Rectal smooth muscle tissue (tissue), 1 donor: ENCODE measurements at regions not wholly inside any gene's neighbourhood (a gene's known extent, or its start where the extent isn't known, plus 50 kb on each side); places are given as distances from the start of the nearest gene placed in this dataset.

Experiments used
- H3K27ac ChIP-seq: one replicate; pipeline ENCODE4 v1.7.0; 2013; ENCODE audit warnings: low read depth, low read length, inconsistent platforms
- H3K27me3 ChIP-seq: one replicate; pipeline ENCODE4 v1.7.0; 2013; ENCODE audit warnings: low read length; ENCODE audit not compliant: control insufficient read depth, insufficient read depth
- H3K36me3 ChIP-seq: one replicate; pipeline ENCODE4 v1.7.0; 2013; ENCODE audit warnings: low read length; ENCODE audit not compliant: control insufficient read depth, insufficient read depth
- H3K4me1 ChIP-seq: one replicate; pipeline ENCODE4 v1.7.0; 2013; ENCODE audit warnings: low read length; ENCODE audit not compliant: control insufficient read depth, insufficient read depth
- H3K4me3 ChIP-seq: one replicate; pipeline ENCODE4 v1.7.0; 2013; ENCODE audit warnings: low read length
- H3K9ac ChIP-seq: one replicate; pipeline ENCODE4 v1.7.0; 2013; ENCODE audit warnings: low read length

DNA sequence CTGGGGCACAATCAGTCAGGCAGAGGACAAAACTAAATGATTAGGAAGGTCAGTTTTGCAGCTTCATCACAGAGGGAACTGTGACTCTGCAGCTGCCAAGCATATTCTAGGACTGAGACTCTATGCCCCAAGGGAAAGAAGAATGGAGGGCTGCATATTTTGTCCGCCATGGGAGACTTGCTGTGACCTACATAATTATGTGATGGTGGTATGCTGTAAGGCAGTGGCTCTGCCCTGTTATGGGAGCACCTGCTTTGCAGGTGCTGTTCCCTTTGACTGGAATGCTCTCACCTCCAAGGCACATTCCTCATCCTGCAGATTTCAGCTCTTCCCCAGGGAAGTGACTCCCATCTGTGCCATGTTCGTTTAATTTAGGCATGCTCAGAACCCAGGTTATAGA lies 261.9 kb upstream of the EPHA4 start:
- Histone ChIP-seq H3K4me3 (no peak overlapping the region), H3K36me3 (no peaks in the 10 kb centered on the region), H3K9ac (no peak overlapping the region), H3K4me1 (peaks cover 14% of the 10 kb centered on the region), H3K27ac (no peak overlapping the region), H3K27me3 (no peaks in the 10 kb centered on the region)

DNA sequence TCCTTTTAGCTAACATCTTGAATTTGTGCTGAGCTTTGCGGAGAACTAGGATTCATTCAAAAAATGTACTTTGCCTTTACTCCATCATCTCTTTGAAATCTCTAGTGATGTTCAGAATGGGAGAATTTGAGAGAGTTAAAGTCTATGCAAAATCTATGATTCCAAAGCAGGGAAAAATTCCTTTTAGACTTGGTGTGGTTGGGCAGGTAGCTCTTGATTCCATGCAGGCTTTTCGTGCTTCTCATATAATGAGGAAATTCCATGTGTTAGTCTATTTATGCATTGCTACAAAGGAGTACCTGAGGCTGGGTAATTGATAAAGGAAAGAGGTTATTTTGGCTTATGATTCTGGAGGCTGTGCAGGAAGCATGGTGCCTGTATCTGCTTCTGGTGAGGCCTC lies 258.9 kb upstream of the EPHA4 start:
- H3K4me3 ChIP-seq = no peak overlapping the region
- H3K36me3 ChIP-seq = no peaks in the 10 kb centered on the region
- H3K27me3 ChIP-seq = no peaks in the 10 kb centered on the region
- H3K27ac ChIP-seq = no peak overlapping the region
- no peak overlapping the region for H3K9ac ChIP-seq
- H3K4me1 ChIP-seq = peaks cover 12% of the 10 kb centered on the region

DNA sequence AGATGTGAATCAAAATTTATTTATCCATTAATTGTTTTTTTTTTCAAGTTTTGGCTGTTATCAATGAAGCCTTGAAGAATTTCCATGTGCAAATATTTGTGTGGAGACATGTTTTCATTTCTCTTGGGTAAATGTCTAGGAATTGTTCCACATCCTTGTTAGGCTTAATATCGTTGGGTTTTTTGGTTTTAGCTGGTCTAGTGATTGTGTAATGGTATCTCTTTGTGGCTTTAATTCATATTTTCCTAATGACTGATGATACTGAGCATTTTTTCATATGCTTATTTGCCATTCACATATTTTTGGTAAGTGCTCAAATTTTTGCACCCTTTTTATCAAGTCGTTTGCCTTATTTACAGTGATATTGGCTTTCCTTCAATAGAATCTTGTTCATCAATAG lies 250.3 kb upstream of the EPHA4 start:
- Histone ChIP-seq H3K27ac (no peak overlapping the region), H3K36me3 (no peaks in the 10 kb centered on the region), H3K4me1 (no peaks in the 10 kb centered on the region), H3K9ac (no peak overlapping the region), H3K4me3 (no peak overlapping the region), H3K27me3 (no peaks in the 10 kb centered on the region)

DNA sequence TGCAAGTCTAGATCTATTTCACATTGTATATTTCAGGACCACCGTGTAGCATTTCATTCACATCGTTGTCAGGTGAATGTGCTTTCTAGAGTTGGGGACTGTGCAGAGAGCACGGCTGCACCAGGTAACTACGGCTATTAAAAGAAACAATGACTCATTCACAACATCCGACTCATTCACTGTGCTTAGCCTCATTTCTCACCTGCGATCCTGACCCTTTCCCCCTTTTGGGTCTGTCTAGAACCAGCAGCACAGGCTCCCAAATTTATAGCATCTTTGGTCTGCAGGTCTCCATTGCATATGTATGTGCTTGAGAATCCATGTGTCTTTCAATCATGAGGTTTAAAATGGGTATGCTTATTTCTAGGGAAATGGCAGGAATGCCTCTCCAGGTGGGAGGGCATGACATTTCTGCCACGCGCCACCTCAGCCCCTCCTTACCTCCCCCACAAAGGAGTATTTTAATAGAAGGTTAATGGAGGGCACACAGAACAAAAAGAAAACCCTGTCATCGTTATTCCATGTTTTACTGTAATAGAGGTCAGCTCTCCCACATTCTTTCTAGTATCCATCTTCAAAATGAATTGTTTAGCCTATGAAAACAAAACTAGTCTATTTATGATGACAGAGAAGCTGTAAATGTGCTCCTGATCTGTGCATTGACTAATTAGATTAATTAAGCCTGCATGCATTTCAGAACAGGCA lies 246.7 kb upstream of the EPHA4 start:
- no peaks in the 10 kb centered on the region for H3K36me3 ChIP-seq
- no peak overlapping the region for H3K9ac ChIP-seq
- H3K27me3 ChIP-seq = no peaks in the 10 kb centered on the region
- no peak overlapping the region for H3K4me3 ChIP-seq
- H3K27ac ChIP-seq = no peak overlapping the region
- H3K4me1 ChIP-seq = no peaks in the 10 kb centered on the region

DNA sequence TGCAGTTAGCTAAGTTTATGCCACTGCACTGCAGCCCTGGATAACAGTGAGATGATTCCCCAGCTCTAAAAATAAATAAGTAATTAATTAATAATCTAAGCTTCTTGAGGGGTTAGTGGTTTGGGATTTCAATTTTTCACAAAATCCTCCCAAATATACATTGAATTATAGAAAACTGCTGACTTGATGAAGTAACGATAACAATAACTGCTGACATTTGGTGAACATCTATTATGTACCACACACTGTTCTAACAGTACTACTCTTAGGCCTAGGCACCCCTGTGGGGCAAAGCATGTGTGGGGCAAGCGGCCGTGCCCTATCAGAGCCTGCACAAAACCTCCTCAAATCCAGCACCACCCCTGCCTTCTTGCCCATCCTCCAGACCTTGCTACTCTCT lies 245.8 kb upstream of the EPHA4 start:
- no peak overlapping the region for H3K27ac ChIP-seq
- H3K4me3 ChIP-seq = no peak overlapping the region
- H3K27me3 ChIP-seq = no peaks in the 10 kb centered on the region
- no peaks in the 10 kb centered on the region for H3K4me1 ChIP-seq
- H3K9ac ChIP-seq = no peak overlapping the region
- H3K36me3 ChIP-seq = no peaks in the 10 kb centered on the region

DNA sequence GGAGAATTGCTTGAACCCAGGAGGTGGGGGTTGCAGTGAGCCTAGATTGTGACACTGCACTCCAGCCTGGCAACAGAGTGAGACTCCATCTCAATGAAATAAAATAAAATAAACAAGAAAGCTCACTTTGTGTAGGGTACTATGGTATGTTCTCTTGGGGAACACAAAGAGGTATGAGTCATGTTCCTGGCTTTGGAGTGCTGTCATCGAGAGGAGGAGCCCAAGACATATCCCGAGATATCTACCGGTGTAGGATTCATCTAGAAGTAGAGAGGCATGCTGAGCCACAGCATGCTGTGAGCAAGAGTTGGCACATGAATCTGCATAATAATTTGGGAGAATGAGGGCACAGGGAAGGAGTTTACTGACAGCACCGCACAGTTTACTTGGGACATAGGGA lies 244.9 kb upstream of the EPHA4 start:
- H3K9ac ChIP-seq = no peak overlapping the region
- no peaks in the 10 kb centered on the region for H3K36me3 ChIP-seq

DNA sequence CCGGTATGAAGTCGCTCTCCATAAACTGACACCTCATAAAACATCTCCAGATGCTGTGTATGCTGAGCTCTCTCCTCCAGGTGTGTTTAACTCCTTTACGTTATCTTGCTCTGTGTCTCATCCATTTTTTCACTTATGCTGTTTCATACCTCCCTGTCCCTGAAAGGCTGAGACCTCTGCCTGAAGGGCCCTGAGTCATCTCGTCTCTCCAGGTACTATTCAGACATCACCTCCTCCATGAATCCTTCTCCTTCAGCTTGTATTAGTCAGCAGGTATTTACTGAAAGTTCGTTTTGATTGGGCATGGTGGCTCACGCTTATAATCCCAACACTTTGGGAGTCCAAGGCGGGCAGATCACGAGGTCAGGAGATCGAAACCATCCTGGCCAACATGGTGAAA lies 244.5 kb upstream of the EPHA4 start:
- no peak overlapping the region for H3K4me3 ChIP-seq
- H3K36me3 ChIP-seq = no peaks in the 10 kb centered on the region
- no peaks in the 10 kb centered on the region for H3K27me3 ChIP-seq
- H3K9ac ChIP-seq = no peak overlapping the region
- no peak overlapping the region for H3K27ac ChIP-seq
- no peaks in the 10 kb centered on the region for H3K4me1 ChIP-seq

More for the DNA sequence above, 244.9 kb upstream of the EPHA4 start:
- Histone ChIP-seq H3K4me3 (no peak overlapping the region), H3K4me1 (no peaks in the 10 kb centered on the region), H3K27me3 (no peaks in the 10 kb centered on the region), H3K27ac (no peak overlapping the region)

DNA sequence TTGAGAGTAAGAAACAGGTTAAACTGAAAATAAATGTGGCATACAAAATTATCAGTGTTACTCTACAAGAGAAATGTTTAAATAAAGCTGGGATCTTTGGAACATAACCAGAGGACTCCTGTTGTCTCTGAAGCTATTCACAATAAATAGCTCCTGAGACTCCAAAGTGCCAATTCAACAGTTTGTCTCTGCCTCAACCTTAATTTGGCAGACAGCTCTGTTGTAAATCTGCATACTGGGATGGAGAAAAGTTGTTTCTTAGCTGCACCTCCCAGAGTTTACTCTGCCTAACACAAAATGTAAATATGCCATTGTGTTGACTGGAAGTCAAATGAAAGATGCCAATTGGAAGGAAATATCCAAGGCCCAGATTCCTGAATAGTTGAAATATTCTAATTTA lies 238.5 kb upstream of the EPHA4 start:
- Histone ChIP-seq H3K27me3 (no peaks in the 10 kb centered on the region), H3K27ac (no peak overlapping the region), H3K36me3 (no peaks in the 10 kb centered on the region), H3K4me3 (no peak overlapping the region), H3K4me1 (peaks cover 4% of the 10 kb centered on the region), H3K9ac (no peak overlapping the region)

DNA sequence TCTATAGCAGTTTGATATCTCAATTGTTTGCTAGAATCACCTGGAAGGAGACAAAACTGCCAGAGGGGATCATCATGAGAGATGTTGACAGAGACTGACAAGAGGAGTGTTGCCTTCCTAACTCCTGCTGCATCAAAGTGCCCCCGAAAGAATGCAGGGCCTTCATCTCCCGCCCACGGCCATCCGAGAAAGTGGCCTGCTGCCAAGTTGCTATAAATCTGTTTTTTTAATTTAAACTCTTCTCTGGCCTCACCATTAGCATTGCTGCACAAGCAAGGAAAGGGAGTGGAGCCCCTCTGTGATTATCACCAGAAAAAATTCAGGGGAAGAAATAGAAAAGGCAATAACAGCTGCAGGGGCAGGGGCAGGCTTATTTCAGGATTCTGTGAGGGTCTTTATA lies 238.1 kb upstream of the EPHA4 start:
- H3K36me3 ChIP-seq = no peaks in the 10 kb centered on the region
- H3K27me3 ChIP-seq = no peaks in the 10 kb centered on the region
- H3K9ac ChIP-seq = no peak overlapping the region
- no peak overlapping the region for H3K27ac ChIP-seq
- peaks cover 4% of the 10 kb centered on the region for H3K4me1 ChIP-seq
- no peak overlapping the region for H3K4me3 ChIP-seq

DNA sequence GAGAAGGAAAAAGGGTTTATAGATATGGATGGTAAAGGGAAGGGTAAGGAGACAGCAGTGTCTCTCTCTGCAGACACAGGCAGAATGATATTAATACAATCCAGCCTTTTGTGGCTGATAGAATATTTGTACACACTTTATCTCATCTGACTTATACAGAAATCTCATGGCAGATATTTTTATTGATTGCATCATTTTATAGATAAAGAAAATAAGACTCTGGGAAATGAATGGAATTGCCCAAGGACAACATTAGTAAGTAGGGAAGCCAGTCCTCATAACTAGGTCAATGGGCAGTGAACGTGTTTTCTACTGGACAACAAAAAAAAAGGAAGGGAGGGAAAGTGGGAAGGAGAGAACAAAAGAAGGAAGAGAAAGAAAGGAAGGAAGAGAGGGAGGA lies 236.4 kb upstream of the EPHA4 start:
- H3K9ac ChIP-seq = no peak overlapping the region

DNA sequence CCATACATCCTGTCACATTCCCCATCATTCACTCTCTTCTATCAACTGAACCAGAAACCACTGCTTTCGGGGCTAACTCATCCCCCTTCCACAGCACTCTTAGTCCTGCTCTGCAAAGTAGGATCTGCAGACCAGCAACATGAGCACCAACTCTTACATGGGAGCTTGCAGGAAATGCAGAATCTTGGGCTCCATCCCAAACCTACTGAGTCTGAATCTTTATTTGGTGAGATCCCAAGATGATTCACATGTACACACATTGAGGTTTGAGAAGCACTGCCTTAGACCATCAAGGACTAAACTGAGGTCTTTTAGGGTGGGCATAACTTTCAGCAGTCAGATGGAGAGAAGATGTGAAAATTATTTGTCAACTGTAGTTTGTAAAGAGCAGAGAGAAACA lies 235.6 kb upstream of the EPHA4 start:
- H3K4me3 ChIP-seq = no peak overlapping the region
- peaks cover 4% of the 10 kb centered on the region for H3K4me1 ChIP-seq
- no peak overlapping the region for H3K9ac ChIP-seq
- no peak overlapping the region for H3K27ac ChIP-seq
- H3K27me3 ChIP-seq = no peaks in the 10 kb centered on the region
- H3K36me3 ChIP-seq = no peaks in the 10 kb centered on the region

More for the DNA sequence above, 236.4 kb upstream of the EPHA4 start:
- H3K27ac ChIP-seq = no peak overlapping the region
- H3K4me3 ChIP-seq = no peak overlapping the region
- no peaks in the 10 kb centered on the region for H3K36me3 ChIP-seq
- no peaks in the 10 kb centered on the region for H3K27me3 ChIP-seq
- peaks cover 4% of the 10 kb centered on the region for H3K4me1 ChIP-seq

DNA sequence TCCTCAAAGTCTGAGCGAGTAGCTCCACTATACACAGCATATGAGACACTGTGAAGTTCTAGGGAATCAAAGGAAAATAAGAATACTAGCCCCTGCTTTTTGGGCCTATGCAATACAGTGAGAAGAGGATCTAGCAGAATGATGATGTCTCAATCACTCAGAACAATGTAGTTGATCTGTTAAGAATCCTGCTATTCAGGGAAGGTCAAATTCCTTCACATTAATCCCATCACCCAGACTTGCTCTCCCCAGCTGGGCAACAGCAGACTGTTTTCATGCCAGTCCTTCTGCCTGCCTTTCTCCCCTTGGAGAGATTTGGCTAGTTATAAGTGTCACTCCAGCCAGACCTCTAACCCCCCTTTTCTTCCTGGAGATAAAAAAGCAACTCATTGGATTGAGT lies 230.0 kb upstream of the EPHA4 start:
- no peak overlapping the region for H3K9ac ChIP-seq
- no peaks in the 10 kb centered on the region for H3K27me3 ChIP-seq
- no peak overlapping the region for H3K27ac ChIP-seq
- H3K4me3 ChIP-seq = no peak overlapping the region
- H3K36me3 ChIP-seq = no peaks in the 10 kb centered on the region
- H3K4me1 ChIP-seq = no peaks in the 10 kb centered on the region

DNA sequence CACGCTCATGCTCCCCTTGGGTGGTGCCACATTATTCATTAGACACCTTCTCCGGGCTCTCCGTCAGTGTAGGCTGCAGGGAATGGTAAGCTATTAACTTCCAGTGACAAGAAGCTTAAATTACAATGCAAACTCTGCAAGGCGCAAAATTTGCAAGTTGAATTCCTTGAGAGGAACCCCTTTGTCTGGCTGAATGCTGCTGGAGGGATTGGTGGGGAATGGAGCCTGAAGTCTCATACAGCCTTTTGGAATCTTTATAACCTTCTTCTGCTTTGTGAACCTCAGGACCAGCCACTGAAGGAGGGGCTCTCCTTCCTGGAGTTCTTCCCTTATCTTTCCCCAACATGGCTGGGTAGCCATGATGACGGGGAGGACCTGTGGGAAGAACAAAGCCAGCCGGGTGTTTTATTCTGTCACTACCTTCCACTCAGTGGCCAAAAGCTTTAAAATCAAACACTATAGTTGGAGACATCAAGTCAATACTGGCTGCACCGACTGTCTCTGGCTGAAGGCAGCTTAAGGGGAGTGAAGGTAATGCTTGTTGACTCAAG lies 220.9 kb upstream of the EPHA4 start:
- Histone ChIP-seq H3K36me3 (no peaks in the 10 kb centered on the region), H3K9ac (no peak overlapping the region)

More for the DNA sequence above, 220.9 kb upstream of the EPHA4 start:
- H3K4me1 ChIP-seq = no peaks in the 10 kb centered on the region
- H3K27me3 ChIP-seq = no peaks in the 10 kb centered on the region
- H3K4me3 ChIP-seq = no peak overlapping the region
- no peak overlapping the region for H3K27ac ChIP-seq
